ENCODE measurements at regions not wholly inside any gene's neighbourhood (a gene's known extent, or its start where the extent isn't known, plus 50 kb on each side); places are given as distances from the start of the nearest gene placed in this dataset.

GRCh38 chr1:5660141-5660935 is 331.9 kb downstream of the NPHP4 start:
- Histone ChIP-seq H3K36me3 (ENCODE audit: control insufficient read depth in 2 of 2, insufficient read depth in 2 of 2, low read length in 1 of 2) (no peaks in the 10 kb centered on the region), H3K9me3 (replicated peaks; ENCODE audit: control insufficient read depth, insufficient read depth, low read length) (no peaks in the 10 kb centered on the region), H2AFZ (ENCODE audit: control insufficient read depth, low read depth, low read length) (no peak overlapping the region), H3K79me2 (ENCODE audit: control insufficient read depth, insufficient read depth, low read length) (no peaks in the 10 kb centered on the region), H3K9ac (ENCODE audit: control insufficient read depth, insufficient read depth, low read length) (no peak overlapping the region), H3K4me2 (ENCODE audit: control insufficient read depth, insufficient read depth) (no peak overlapping the region), H3K27ac (ENCODE audit: control insufficient read depth, insufficient read depth) (no peak overlapping the region), H3K27me3 (replicated peaks in 1 of 2; ENCODE audit: control insufficient read depth in 2 of 2, insufficient read depth in 2 of 2, low read length in 1 of 2) (no peaks in the 10 kb centered on the region), H3K4me1 (ENCODE audit: control insufficient read depth, insufficient read depth, low read length) (no peaks in the 10 kb centered on the region), H4K20me1 (ENCODE audit: control insufficient read depth, insufficient read depth) (no peaks in the 10 kb centered on the region), H3K4me3 (no peak overlapping the region)
- in situ Hi-C loops (cut with MboI) (no loop called here), intact Hi-C loops (cut with micrococcal nuclease; ENCODE audit: unreplicated experiment) (no loop called here)
- TF ChIP-seq KAT2A (conservative IDR thresholded peaks at IDR 0.05; ENCODE audit: control insufficient read depth, low read depth, low read length) = no peak
- no peak for TF ChIP-seq SPI1 (IDR thresholded peaks at IDR 0.05; ENCODE audit: borderline replicate concordance, insufficient read depth, low read depth, low read length)
- peak in 1 of 2 experiments; percentile 14; a peak in 1 of 4 replicates for TF ChIP-seq BHLHE40 (IDR thresholded peaks at IDR 0.05; ENCODE audit: borderline replicate concordance in 1 of 2, low read depth in 2 of 2, low read length in 1 of 2)
- no TSS peak for BruUV-seq (replicated peaks)
- ATAC-seq (no peak), FAIRE-seq (no peak), DNase-seq (ENCODE audit: low read depth, low spot score) (no peak)
- ChIA-PET CTCF (no interaction called here), RAD21 (ENCODE audit: unreplicated experiment) (no interaction called here), POLR2A (no interaction called here), SMC1A (ENCODE audit: uncharacterized antibody, unreplicated experiment) (no interaction called here)
- under 1% methylated on average over 13 of the region's 13 CpGs for WGBS (ENCODE audit: insufficient coverage, insufficient replicate concordance, low lambda C conversion rate, missing lambda C conversion rate)

GRCh38 chr1:5659606-5660005 is 332.6 kb downstream of the NPHP4 start:
- BruUV-seq (replicated peaks) = no TSS peak
- no peak overlapping the region for H2AFZ ChIP-seq (ENCODE audit: control insufficient read depth, low read depth, low read length)
- 0% methylated on average over 3 of the region's 3 CpGs for WGBS (ENCODE audit: insufficient coverage, insufficient replicate concordance, low lambda C conversion rate, missing lambda C conversion rate)
- no peaks in the 10 kb centered on the region for H3K27me3 ChIP-seq (replicated peaks in 1 of 2; ENCODE audit: control insufficient read depth in 2 of 2, insufficient read depth in 2 of 2, low read length in 1 of 2)
- no peaks in the 10 kb centered on the region for H3K79me2 ChIP-seq (ENCODE audit: control insufficient read depth, insufficient read depth, low read length)
- ChIA-PET RAD21 (ENCODE audit: unreplicated experiment) (no interaction called here), POLR2A (no interaction called here), SMC1A (ENCODE audit: uncharacterized antibody, unreplicated experiment) (no interaction called here), CTCF (no interaction called here)
- no peaks in the 10 kb centered on the region for H3K4me1 ChIP-seq (ENCODE audit: control insufficient read depth, insufficient read depth, low read length)
- H3K4me3 ChIP-seq = no peak overlapping the region
- in situ Hi-C loops (cut with MboI) (no loop called here), intact Hi-C loops (cut with micrococcal nuclease; ENCODE audit: unreplicated experiment) (no loop called here)
- H3K9ac ChIP-seq (ENCODE audit: control insufficient read depth, insufficient read depth, low read length) = no peak overlapping the region
- no peak overlapping the region for H3K4me2 ChIP-seq (ENCODE audit: control insufficient read depth, insufficient read depth)
- no peaks in the 10 kb centered on the region for H4K20me1 ChIP-seq (ENCODE audit: control insufficient read depth, insufficient read depth)
- DNase-seq (ENCODE audit: low read depth, low spot score) = no peak
- H3K36me3 ChIP-seq (ENCODE audit: control insufficient read depth in 2 of 2, insufficient read depth in 2 of 2, low read length in 1 of 2) = no peaks in the 10 kb centered on the region
- no peak for TF ChIP-seq CBX5 (IDR thresholded peaks at IDR 0.05; ENCODE audit: low read depth)
- TF ChIP-seq IKZF1 (conservative IDR thresholded peaks at IDR 0.05) = no peak
- TF ChIP-seq EED (IDR thresholded peaks at IDR 0.05; ENCODE audit: low read depth) = no peak
- TF ChIP-seq EP300 (IDR thresholded peaks at IDR 0.05; ENCODE audit: borderline replicate concordance in 1 of 2, control insufficient read depth in 1 of 2, low read depth in 2 of 2, low read length in 2 of 2) = no peak
- TF ChIP-seq SRF (IDR thresholded peaks at IDR 0.05; ENCODE audit: low read depth in 2 of 2, low read length in 2 of 2) = no peak
- no peak for TF ChIP-seq CEBPB (IDR thresholded peaks at IDR 0.05; ENCODE audit: borderline replicate concordance in 1 of 2, low read depth in 2 of 2, low read length in 2 of 2)
- TF ChIP-seq BCLAF1 (IDR thresholded peaks at IDR 0.05) = no peak
- TF ChIP-seq CHD2 (IDR thresholded peaks at IDR 0.05; ENCODE audit: borderline replicate concordance, low read depth, low read length) = no peak
- no peak for ATAC-seq
- FAIRE-seq = no peak
- H3K9me3 ChIP-seq (replicated peaks; ENCODE audit: control insufficient read depth, insufficient read depth, low read length) = no peaks in the 10 kb centered on the region
- no peak overlapping the region for H3K27ac ChIP-seq (ENCODE audit: control insufficient read depth, insufficient read depth)
